Dendritic cell treated with granulocyte-macrophage colony-stimulating factor and Interleukin-4, amounts not matched to agents 40 ng/mL and 50 ng/mL, for 4 days (primary cell): ENCODE measurements at regions not wholly inside any gene's neighbourhood (a gene's known extent, or its start where the extent isn't known, plus 50 kb on each side); places are given as distances from the start of the nearest gene placed in this dataset.
"Not testable (repeated sequence)": the region's sequence is repeated elsewhere in the genome, so short reads cannot be mapped to it uniquely, and the experiment has no call there.

Experiments
- H3K27ac Mint-ChIP-seq: one replicate; pipeline ENCODE4 v1.8.0; 2022; ENCODE audit warnings: mild to moderate bottlenecking, mixed read lengths
- H3K27me3 Mint-ChIP-seq: one replicate; pipeline ENCODE4 v1.8.0; 2022; ENCODE audit warnings: mild to moderate bottlenecking, mixed read lengths
- H3K36me3 Mint-ChIP-seq: one replicate; pipeline ENCODE4 v1.8.0; 2022; ENCODE audit warnings: low read depth, mixed read lengths
- H3K4me1 Mint-ChIP-seq: one replicate; pipeline ENCODE4 v1.8.0; 2022; ENCODE audit warnings: low read depth, mixed read lengths
- H3K4me3 Mint-ChIP-seq: one replicate; pipeline ENCODE4 v1.8.0; 2022; ENCODE audit warnings: mild to moderate bottlenecking, moderate library complexity, mixed read lengths
- H3K9me3 Mint-ChIP-seq: one replicate; pipeline ENCODE4 v1.8.0; 2022; ENCODE audit warnings: mixed read lengths
- intact Hi-C: fragments of 100-400 bp; cut with micrococcal nuclease; formaldehyde crosslinking; loops from one replicate; pipeline ENCODE4 v1.15.0; 2022

GRCh38 chr14:106301609-106302008 lies 775.2 kb downstream of the TMEM121 start:
- H3K27me3 Mint-ChIP-seq, H3K4me3 Mint-ChIP-seq, intact Hi-C loops, H3K27ac Mint-ChIP-seq, H3K9me3 Mint-ChIP-seq, H3K4me1 Mint-ChIP-seq, H3K36me3 Mint-ChIP-seq: not testable (repeated sequence)

- intact Hi-C loops = no loop called here
- Mint-ChIP-seq H3K27ac (no peak overlapping the region), H3K36me3 (no peaks in the 10 kb centered on the region), H3K9me3 (no peaks in the 10 kb centered on the region), H3K4me1 (peaks cover 6% of the 10 kb centered on the region), H3K27me3 (peaks cover 3% of the 10 kb centered on the region), H3K4me3 (no peak overlapping the region)
These were observed 776.3 kb downstream of the TMEM121 start for GRCh38 chr14:106302661-106303060.

DNA sequence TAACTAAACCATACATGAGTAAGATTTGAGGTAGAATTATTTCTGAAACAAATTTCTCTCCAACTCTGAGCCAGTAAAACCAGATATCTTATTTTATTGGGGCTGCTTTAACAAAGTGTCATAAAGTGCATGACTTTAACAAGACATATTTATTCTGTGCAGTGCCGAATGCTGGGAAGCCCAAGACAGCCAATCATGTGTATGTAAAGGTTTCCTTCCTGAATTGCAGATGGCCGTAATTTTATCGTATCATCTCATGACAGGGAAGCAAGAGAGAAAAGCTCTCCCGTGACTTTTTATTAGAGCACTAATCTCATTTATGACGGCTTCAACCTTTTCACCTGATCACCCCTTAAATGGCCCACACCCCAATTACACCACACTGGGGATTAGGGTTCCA lies 777.9 kb downstream of the TMEM121 start:
- Mint-ChIP-seq H3K36me3 (no peaks in the 10 kb centered on the region), H3K9me3 (peaks cover 6% of the 10 kb centered on the region), H3K27me3 (peaks cover 3% of the 10 kb centered on the region), H3K4me3 (no peak overlapping the region), H3K4me1 (peaks cover 6% of the 10 kb centered on the region), H3K27ac (no peak overlapping the region)
- intact Hi-C loops = no loop called here

GRCh38 chr14:106308839-106309389 lies 782.5 kb downstream of the TMEM121 start:
- Mint-ChIP-seq H3K4me3 (no peak overlapping the region), H3K4me1 (peaks cover 6% of the 10 kb centered on the region), H3K27me3 (peaks cover 3% of the 10 kb centered on the region), H3K36me3 (no peaks in the 10 kb centered on the region), H3K9me3 (peaks cover 7% of the 10 kb centered on the region), H3K27ac (peak overlapping the region; percentile 13)
- intact Hi-C loops = no loop called here

- peak overlapping the region; percentile 13 for H3K27ac Mint-ChIP-seq
- H3K27me3 Mint-ChIP-seq = peaks cover 3% of the 10 kb centered on the region
- peaks cover 6% of the 10 kb centered on the region for H3K4me1 Mint-ChIP-seq
- H3K36me3 Mint-ChIP-seq = no peaks in the 10 kb centered on the region
- H3K9me3 Mint-ChIP-seq = peaks cover 7% of the 10 kb centered on the region
- H3K4me3 Mint-ChIP-seq = no peak overlapping the region
- intact Hi-C loops = no loop called here
These were observed 783.0 kb downstream of the TMEM121 start for GRCh38 chr14:106309423-106309822.

GRCh38 chr14:106315436-106315835 lies 789.1 kb downstream of the TMEM121 start:
- intact Hi-C loops = no loop called here
- H3K27ac Mint-ChIP-seq = no peak overlapping the region
- H3K4me3 Mint-ChIP-seq = no peak overlapping the region
- no peaks in the 10 kb centered on the region for H3K36me3 Mint-ChIP-seq
- H3K27me3 Mint-ChIP-seq = peaks cover 2% of the 10 kb centered on the region
- peaks cover 5% of the 10 kb centered on the region for H3K4me1 Mint-ChIP-seq
- H3K9me3 Mint-ChIP-seq = no peaks in the 10 kb centered on the region

- Mint-ChIP-seq H3K4me3 (no peak overlapping the region), H3K9me3 (no peaks in the 10 kb centered on the region), H3K4me1 (peaks cover 5% of the 10 kb centered on the region), H3K36me3 (no peaks in the 10 kb centered on the region), H3K27ac (no peak overlapping the region), H3K27me3 (peaks cover 2% of the 10 kb centered on the region)
- intact Hi-C loops = no loop called here
These were observed 791.2 kb downstream of the TMEM121 start for GRCh38 chr14:106317593-106317992.

GRCh38 chr14:106318700-106319099 lies 792.3 kb downstream of the TMEM121 start:
- Mint-ChIP-seq H3K36me3 (no peaks in the 10 kb centered on the region), H3K27me3 (peaks cover 2% of the 10 kb centered on the region), H3K4me1 (peaks cover 5% of the 10 kb centered on the region), H3K27ac (no peak overlapping the region), H3K4me3 (no peak overlapping the region), H3K9me3 (no peaks in the 10 kb centered on the region)
- intact Hi-C loops = no loop called here

DNA sequence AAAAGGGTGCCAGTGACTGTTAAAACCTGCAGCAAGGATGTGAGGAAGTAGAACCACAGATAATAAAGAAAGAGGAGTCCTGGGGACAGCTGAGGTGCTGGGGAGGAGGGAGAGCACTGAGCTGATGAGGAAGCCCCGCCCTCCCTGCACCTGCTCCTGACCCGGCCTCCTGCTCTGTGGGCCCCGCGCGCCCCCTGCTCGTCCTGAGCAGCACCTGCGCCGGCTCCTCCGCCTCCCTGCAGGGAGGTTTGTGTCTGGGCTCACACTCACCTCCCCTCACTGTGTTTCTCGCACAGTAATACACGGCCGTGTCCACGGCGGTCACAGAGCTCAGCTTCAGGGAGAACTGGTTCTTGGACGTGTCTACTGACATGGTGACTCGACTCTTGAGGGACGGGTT lies 797.6 kb downstream of the TMEM121 start:
- H3K27me3 Mint-ChIP-seq, H3K36me3 Mint-ChIP-seq, H3K4me1 Mint-ChIP-seq, H3K9me3 Mint-ChIP-seq, H3K27ac Mint-ChIP-seq, H3K4me3 Mint-ChIP-seq, intact Hi-C loops: not testable (repeated sequence)

DNA sequence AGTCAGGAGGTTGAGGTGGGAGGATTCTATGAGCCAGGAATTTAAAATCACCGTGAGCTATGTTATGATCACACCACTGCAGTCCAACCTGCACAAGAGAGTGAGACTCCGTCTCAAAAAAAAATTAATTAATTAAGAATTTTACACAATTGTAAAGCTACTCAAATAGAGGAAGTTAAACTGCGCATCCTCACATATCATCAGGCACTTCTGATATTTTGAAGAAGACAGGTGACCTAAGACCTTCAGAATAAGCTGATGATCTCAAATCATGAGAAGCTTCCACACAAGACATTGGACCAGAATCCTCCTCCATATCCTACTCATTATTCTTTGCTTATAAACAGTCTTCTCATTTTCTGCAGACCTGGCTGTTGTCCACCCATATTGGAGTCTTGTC lies 800.9 kb downstream of the TMEM121 start:
- Mint-ChIP-seq H3K36me3 (no peaks in the 10 kb centered on the region), H3K4me1 (no peaks in the 10 kb centered on the region), H3K9me3 (no peaks in the 10 kb centered on the region), H3K27ac (no peak overlapping the region), H3K27me3 (no peaks in the 10 kb centered on the region), H3K4me3 (no peak overlapping the region)
- intact Hi-C loops = loop anchor here (1.0 kb wide), 1 partner anchor 27 kb away; no protein-coding TSS in a partner anchor

GRCh38 chr14:106327702-106328353 lies 801.4 kb downstream of the TMEM121 start:
- H3K9me3 Mint-ChIP-seq, H3K4me1 Mint-ChIP-seq, H3K27me3 Mint-ChIP-seq, H3K36me3 Mint-ChIP-seq, H3K27ac Mint-ChIP-seq, H3K4me3 Mint-ChIP-seq: not testable (repeated sequence)
- intact Hi-C loops = loop anchor here (1.0 kb wide), 1 partner anchor 26 kb away; no protein-coding TSS in a partner anchor

- intact Hi-C loops, H3K4me3 Mint-ChIP-seq, H3K27me3 Mint-ChIP-seq, H3K9me3 Mint-ChIP-seq, H3K27ac Mint-ChIP-seq, H3K4me1 Mint-ChIP-seq, H3K36me3 Mint-ChIP-seq: not testable (repeated sequence)
These were observed 802.9 kb downstream of the TMEM121 start for GRCh38 chr14:106329243-106329642.

DNA sequence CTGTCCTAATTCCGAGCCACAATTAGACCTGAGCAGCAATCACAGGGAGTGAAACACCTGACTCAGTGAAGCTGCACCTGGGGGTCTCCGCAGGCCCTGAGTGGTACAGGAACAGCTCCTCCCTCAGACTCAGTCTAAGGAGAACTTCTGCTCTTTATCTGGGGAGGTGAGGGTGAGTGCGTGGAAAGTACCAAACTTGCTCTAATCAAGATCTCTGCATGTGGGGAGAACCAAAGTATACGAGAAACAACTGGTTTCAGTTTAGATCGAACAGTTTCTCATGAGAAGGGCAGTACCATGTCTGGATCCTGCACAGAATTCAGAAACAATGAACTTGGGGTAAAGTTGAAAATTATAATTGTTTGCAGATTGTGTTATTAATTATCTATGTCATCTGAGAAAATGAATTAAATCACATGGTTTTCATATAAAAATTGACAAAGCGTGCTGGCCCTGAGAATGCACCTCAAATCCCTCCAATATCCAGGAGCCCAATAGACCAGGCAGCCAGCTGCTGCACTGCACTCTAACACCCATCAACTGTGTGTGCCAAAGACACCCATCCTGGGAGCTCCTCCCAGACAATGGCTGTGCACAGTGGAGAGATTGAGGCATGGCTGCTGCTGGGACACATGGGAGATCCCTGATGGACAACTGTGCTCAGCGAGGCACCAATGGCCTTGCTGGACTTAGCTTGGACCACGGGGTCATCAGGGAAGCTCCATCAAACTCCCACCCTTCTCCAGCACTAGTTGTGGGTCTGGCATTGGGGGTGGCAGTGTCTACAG lies 803.8 kb downstream of the TMEM121 start:
- H3K36me3 Mint-ChIP-seq, H3K4me1 Mint-ChIP-seq, H3K4me3 Mint-ChIP-seq, H3K27me3 Mint-ChIP-seq, intact Hi-C loops, H3K27ac Mint-ChIP-seq, H3K9me3 Mint-ChIP-seq: not testable (repeated sequence)

GRCh38 chr14:106334428-106335109 lies 808.2 kb downstream of the TMEM121 start:
- H3K9me3 Mint-ChIP-seq, intact Hi-C loops, H3K36me3 Mint-ChIP-seq, H3K4me1 Mint-ChIP-seq, H3K27me3 Mint-ChIP-seq, H3K4me3 Mint-ChIP-seq, H3K27ac Mint-ChIP-seq: not testable (repeated sequence)
